NT2/D1 (cell line): ENCODE measurements at regions not wholly inside any gene's neighbourhood (a gene's known extent, or its start where the extent isn't known, plus 50 kb on each side); places are given as distances from the start of the nearest gene placed in this dataset.

Source experiments
- DNase-seq: peaks from one replicate; pipeline ENCODE4 v3.0.0-alpha.2; 2011; ENCODE audit warnings: low read depth, low spot score
- H3K27me3 ChIP-seq: 2 replicates; pipeline ENCODE4 v1.6.0; 2011; ENCODE audit warnings: mild to moderate bottlenecking; ENCODE audit not compliant: insufficient read length, insufficient read depth
- H3K36me3 ChIP-seq: 2 replicates; pipeline ENCODE4 v1.6.1; 2011; ENCODE audit warnings: mild to moderate bottlenecking, low read length, mixed read lengths; ENCODE audit not compliant: insufficient read depth, insufficient read length
- H3K4me1 ChIP-seq: 2 replicates; pipeline ENCODE4 v1.5.1; 2011; ENCODE audit not compliant: insufficient read depth, insufficient read length
- H3K4me3 ChIP-seq: 2 replicates; pipeline ENCODE4 v1.5.1; 2011; ENCODE audit warnings: low read depth; ENCODE audit not compliant: insufficient read length
- H3K9ac ChIP-seq: 2 replicates; pipeline ENCODE4 v1.6.0; 2011; ENCODE audit warnings: low read depth; ENCODE audit not compliant: insufficient read length
- H3K9me3 ChIP-seq: 2 replicates; pipeline ENCODE4 v1.5.1; 2011; ENCODE audit warnings: mild to moderate bottlenecking, low read length; ENCODE audit not compliant: insufficient read depth
- SUZ12 ChIP-seq: IDR thresholded peaks from 2 replicates; pipeline ENCODE4 v1.6.1; 2011; ENCODE audit not compliant: insufficient read length, insufficient read depth; ENCODE audit errors: extremely low read depth
- YY1 ChIP-seq: IDR thresholded peaks from 2 replicates; pipeline ENCODE4 v1.6.1; 2011; ENCODE audit not compliant: insufficient read length, insufficient read depth
- ZNF274 ChIP-seq: IDR thresholded peaks from 2 replicates; pipeline ENCODE4 v1.6.1; 2011; ENCODE audit warnings: mild to moderate bottlenecking, low read depth, low read length

DNA sequence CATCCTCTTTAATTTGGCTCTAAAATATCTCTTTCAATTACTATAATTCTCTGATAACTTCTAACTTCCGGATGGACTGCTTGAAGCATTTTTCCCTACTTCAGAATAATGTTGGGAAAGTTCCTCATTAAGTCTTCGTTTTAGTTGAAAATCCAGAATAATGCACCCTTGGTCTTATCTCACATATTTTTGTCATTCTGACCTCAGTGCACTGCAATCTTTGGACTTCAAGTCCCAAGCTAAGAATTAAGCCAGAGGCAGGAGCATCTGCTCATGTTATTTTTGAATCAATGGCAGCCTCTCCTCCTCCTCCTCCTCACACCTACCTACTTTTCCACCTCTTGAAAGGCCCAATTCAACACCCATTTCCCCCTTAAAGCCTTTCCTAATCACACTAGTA, 169.8 kb downstream of the CYYR1 start:
- H3K4me3 ChIP-seq: no peak overlapping the region
- H3K27me3 ChIP-seq: no peaks in the 10 kb centered on the region
- H3K9me3 ChIP-seq: peaks cover 7% of the 10 kb centered on the region; the same call in 1 of the 2 replicates
- H3K9ac ChIP-seq: no peak overlapping the region
- DNase-seq: no peak
- H3K4me1 ChIP-seq: no peaks in the 10 kb centered on the region
- H3K36me3 ChIP-seq: no peaks in the 10 kb centered on the region
- TF ChIP-seq SUZ12: no peak
- no peak for TF ChIP-seq YY1
- no peak for TF ChIP-seq ZNF274

DNA sequence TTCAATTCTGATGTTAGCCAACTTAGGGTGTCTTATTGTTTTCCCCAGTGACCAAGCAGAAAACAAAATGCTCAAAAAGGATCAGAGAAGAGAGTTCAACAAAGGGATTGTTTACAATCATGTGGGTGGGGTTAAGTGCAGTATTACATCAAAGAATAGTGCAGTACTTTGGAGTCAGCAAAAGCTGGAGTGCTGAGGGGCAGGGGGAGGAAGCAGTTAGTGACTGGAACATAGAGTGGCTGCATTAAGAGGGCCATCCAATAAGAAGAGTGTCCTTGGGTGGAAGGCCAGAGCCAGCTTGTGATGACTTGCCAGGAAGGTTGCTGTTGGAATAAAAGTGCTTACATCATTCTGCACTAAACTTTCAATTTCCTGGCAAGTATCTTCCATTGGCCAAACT, 175.5 kb downstream of the CYYR1 start:
- H3K9me3 ChIP-seq: peaks cover 7% of the 10 kb centered on the region; the same call in 1 of the 2 replicates
- DNase-seq: no peak
- no peaks in the 10 kb centered on the region for H3K27me3 ChIP-seq
- H3K36me3 ChIP-seq: no peaks in the 10 kb centered on the region
- no peaks in the 10 kb centered on the region for H3K4me1 ChIP-seq
- TF ChIP-seq ZNF274: no peak
- TF ChIP-seq YY1: no peak
- no peak for TF ChIP-seq SUZ12
- no peak overlapping the region for H3K9ac ChIP-seq
- H3K4me3 ChIP-seq: no peak overlapping the region

DNA sequence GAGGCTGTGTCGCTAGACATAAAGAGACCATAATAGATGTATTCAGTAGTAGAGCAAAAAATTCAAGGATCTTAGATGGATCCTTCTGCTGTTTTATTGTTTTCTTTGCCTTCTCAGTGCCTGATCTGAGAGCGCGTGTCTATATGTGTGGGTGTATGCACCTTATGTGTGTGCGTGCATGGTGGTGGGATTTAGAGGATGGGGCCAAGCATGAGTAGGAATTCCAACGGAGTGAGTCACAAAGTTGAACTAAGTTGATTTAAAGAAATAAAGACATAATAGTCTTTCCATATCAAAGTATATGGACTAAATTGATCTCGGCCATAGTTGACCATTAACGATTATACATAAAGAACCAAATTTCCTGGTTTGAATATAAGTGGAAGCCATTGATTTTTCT, 178.7 kb downstream of the CYYR1 start:
- Histone ChIP-seq H3K4me1 (no peaks in the 10 kb centered on the region), H3K9ac (no peak overlapping the region), H3K4me3 (no peak overlapping the region), H3K36me3 (no peaks in the 10 kb centered on the region), H3K27me3 (no peaks in the 10 kb centered on the region), H3K9me3 (no peaks in the 10 kb centered on the region; the same call in 1 of the 2 replicates)
- DNase-seq: no peak
- TF ChIP-seq SUZ12 (no peak), ZNF274 (no peak), YY1 (no peak)

DNA sequence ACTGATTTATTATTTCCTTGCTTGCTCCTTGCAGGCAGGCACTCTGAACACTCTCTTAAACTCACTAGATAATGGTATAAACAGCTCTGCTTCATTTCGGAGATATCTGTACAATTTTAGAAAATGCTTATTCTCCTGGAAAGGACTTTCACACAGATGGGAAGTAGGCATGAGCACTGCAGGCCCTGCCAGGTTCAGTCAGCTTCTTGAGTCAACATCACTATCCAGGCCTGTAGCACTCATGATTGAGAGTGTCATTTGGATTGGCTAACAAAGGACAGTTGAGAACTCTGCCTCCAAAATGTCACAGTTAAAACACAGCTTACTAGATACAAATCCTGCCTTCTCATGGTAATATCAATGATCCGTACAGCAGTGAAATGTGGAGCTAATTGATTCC, 181.9 kb downstream of the CYYR1 start:
- H3K4me3 ChIP-seq: no peak overlapping the region
- no peaks in the 10 kb centered on the region for H3K27me3 ChIP-seq
- TF ChIP-seq SUZ12: no peak
- H3K9me3 ChIP-seq: peaks cover 14% of the 10 kb centered on the region
- H3K9ac ChIP-seq: no peak overlapping the region
- no peaks in the 10 kb centered on the region for H3K4me1 ChIP-seq
- H3K36me3 ChIP-seq: no peaks in the 10 kb centered on the region
- no peak for DNase-seq

DNA sequence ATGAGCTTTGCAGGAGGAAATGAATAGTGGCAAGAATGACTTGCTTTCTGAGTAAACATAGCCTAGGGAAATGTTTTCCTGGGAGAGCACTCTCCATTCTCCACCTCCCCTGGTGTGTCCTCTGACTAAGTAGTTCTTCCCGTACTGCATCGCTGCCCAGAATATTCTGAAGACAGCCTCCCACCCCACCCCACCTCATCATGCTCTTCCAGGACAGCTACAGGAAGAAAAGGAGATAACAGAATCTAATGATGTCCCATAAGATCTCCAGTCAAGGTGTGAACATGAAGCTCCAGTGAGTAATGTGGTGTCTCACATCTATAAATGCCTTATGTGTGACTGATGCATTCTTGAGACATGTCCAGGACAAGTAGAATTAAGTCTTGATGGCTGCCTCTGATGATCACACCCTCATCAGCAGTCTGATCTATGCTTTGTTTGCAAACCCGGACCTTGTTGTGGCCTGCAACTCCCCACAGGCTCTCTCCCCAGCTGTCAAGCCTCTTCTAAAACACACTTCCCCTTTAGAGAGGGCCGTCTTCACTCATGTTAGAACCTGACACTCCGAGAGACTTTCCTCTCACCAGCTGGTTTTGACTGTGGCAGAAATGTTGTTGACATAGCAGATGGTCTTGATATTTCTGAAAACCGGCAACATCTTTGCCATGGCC, 183.0 kb downstream of the CYYR1 start:
- no peak for TF ChIP-seq ZNF274
- no peak for TF ChIP-seq YY1
- no peak for TF ChIP-seq SUZ12
- Histone ChIP-seq H3K36me3 (no peaks in the 10 kb centered on the region), H3K4me1 (no peaks in the 10 kb centered on the region), H3K9ac (no peak overlapping the region), H3K27me3 (no peaks in the 10 kb centered on the region), H3K9me3 (peaks cover 15% of the 10 kb centered on the region), H3K4me3 (no peak overlapping the region)
- no peak for DNase-seq

DNA sequence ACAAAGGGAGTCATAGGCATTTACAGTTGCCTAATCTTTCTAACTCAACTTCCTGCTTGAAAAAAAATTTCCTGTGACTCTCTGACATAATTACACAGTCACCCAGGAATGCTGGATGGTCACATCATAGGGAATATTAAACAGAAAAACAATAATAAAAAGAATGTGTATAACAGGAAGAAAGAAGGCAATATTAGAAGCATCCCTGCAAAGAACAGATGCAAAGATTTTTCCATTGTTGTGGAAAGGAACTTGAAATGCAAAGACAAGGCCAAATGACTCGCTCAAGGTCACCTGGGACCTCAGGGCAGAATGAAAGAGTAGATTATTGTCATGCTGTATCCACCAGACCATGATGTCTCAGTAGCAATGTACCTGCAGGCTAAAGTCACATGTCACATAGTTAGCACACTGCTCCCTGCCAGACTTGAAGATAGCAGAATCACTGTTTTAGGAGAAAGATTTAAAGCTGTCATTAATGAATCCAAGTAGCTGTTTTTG, 184.3 kb downstream of the CYYR1 start:
- no peak for DNase-seq
- TF ChIP-seq YY1 (no peak), ZNF274 (no peak), SUZ12 (no peak)
- Histone ChIP-seq H3K36me3 (no peaks in the 10 kb centered on the region), H3K4me3 (no peak overlapping the region), H3K4me1 (no peaks in the 10 kb centered on the region), H3K27me3 (no peaks in the 10 kb centered on the region), H3K9ac (no peak overlapping the region), H3K9me3 (peaks cover 15% of the 10 kb centered on the region)

DNA sequence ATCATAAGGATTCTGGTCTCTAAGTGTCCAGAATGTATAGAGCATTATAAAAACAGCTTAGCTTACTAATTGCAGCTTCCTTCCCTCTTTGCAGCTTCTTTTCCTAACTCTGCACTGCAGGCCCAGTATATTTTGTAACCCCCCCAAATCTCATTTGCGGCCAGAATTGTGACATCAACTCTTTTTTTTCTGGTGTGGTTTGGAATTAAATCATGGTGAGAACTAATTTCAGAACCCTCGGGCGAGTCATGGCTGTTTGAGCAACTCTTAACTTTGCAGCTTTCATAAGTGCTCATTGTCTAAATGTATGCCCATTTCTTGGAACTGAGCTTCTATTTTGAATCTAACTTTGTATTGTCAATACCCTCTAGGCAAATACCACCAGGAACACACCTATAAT, 187.4 kb downstream of the CYYR1 start:
- no peaks in the 10 kb centered on the region for H3K27me3 ChIP-seq
- no peak for DNase-seq
- H3K4me1 ChIP-seq: no peaks in the 10 kb centered on the region
- TF ChIP-seq SUZ12: no peak
- no peak for TF ChIP-seq ZNF274
- TF ChIP-seq YY1: no peak
- H3K4me3 ChIP-seq: no peak overlapping the region
- no peaks in the 10 kb centered on the region for H3K36me3 ChIP-seq
- H3K9me3 ChIP-seq: peaks cover 23% of the 10 kb centered on the region
- H3K9ac ChIP-seq: no peak overlapping the region

DNA sequence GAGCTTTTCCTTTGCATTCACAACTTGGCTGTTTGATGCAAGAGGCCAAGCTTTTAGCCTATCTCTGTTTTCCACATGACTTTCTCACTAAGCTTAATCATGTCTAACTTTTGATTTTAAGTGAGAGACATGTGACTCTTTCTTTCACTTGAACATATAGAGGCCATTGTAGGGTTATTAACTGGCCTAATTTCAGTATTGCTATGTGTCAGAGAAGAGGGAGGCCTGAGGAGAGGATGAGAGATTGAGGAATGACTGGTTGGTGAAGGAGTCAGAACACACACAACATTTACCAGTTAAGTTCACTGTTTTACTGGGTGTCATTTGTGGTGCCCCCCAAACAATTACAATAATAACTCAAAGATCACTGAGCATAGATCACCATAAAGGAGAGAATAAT, 193.5 kb downstream of the CYYR1 start:
- TF ChIP-seq SUZ12: no peak
- no peak for TF ChIP-seq YY1
- TF ChIP-seq ZNF274: no peak
- H3K36me3 ChIP-seq: no peaks in the 10 kb centered on the region
- DNase-seq: no peak

More for the DNA sequence above, 193.5 kb downstream of the CYYR1 start:
- peaks cover 7% of the 10 kb centered on the region; the same call in 1 of the 2 replicates for H3K9me3 ChIP-seq
- H3K27me3 ChIP-seq: no peaks in the 10 kb centered on the region
- no peak overlapping the region for H3K4me3 ChIP-seq
- no peaks in the 10 kb centered on the region for H3K4me1 ChIP-seq
- no peak overlapping the region for H3K9ac ChIP-seq
